CD4-positive, alpha-beta memory T cell (primary cell): ENCODE measurements at regions not wholly inside any gene's neighbourhood (a gene's known extent, or its start where the extent isn't known, plus 50 kb on each side); places are given as distances from the start of the nearest gene placed in this dataset.

Source experiments
- CTCF ChIA-PET: fragments of 350-600 bp; sonication (Branson Sonifier 250); formaldehyde crosslinking; loops from one replicate; lab custom pipeline; 2021; ENCODE audit warnings: inconsistent platforms; ENCODE audit not compliant: partially characterized antibody; lab: Charles Lee
- POLR2A ChIA-PET: fragments of 350-600 bp; sonication (Branson Sonifier 250); formaldehyde crosslinking; loops from one replicate; lab custom pipeline; 2021; ENCODE audit not compliant: partially characterized antibody; lab: Charles Lee
- DNase-seq, 5 donors: peaks; one replicate each; pipeline versions ENCODE4 v3.0.0 to v3.0.0-alpha.2; 2020 to 2022; ENCODE audit warnings: mixed read lengths in 1 of 5
- H3K27ac ChIP-seq: one replicate; pipeline ENCODE4 v1.7.0; 2013; ENCODE audit warnings: low read depth, low read length
- H3K27me3 ChIP-seq: 2 replicates; pipeline ENCODE4 v1.7.0; 2013; ENCODE audit warnings: mild to moderate bottlenecking, low read length, moderate library complexity; ENCODE audit not compliant: insufficient read depth
- H3K36me3 ChIP-seq: 2 replicates; pipeline ENCODE4 v1.7.0; 2013; ENCODE audit warnings: mild to moderate bottlenecking, low read length, moderate library complexity; ENCODE audit not compliant: insufficient read depth
- H3K4me1 ChIP-seq: 2 replicates; pipeline ENCODE4 v1.7.0; 2013; ENCODE audit warnings: mild to moderate bottlenecking, low read length, moderate library complexity; ENCODE audit not compliant: insufficient read depth
- H3K4me3 ChIP-seq, 2 donors: one replicate each; pipeline ENCODE4 v1.7.0; 2013; ENCODE audit warnings: low read length in 2 of 2, mild to moderate bottlenecking in 1 of 2
- H3K9me3 ChIP-seq, 2 donors: one replicate each; pipeline ENCODE4 v1.7.0; 2013; ENCODE audit warnings: low read length in 2 of 2, control low read depth in 1 of 2; ENCODE audit not compliant: control insufficient read depth in 1 of 2
- H3K27ac Mint-ChIP-seq, 7 donors: one replicate each; pipeline ENCODE4 v1.8.0; 2020 to 2021; ENCODE audit warnings: mixed read lengths in 7 of 7, mild to moderate bottlenecking in 6 of 7, inconsistent platforms in 3 of 7, moderate library complexity in 3 of 7
- H3K27me3 Mint-ChIP-seq, 2 donors: one replicate each; pipeline ENCODE4 v1.8.0; 2020 to 2021; ENCODE audit warnings: mixed read lengths in 2 of 2
- H3K36me3 Mint-ChIP-seq, 2 donors: one replicate each; pipeline ENCODE4 v1.8.0; 2020 to 2021; ENCODE audit warnings: mixed read lengths in 2 of 2, inconsistent platforms in 1 of 2, mild to moderate bottlenecking in 1 of 2
- H3K4me1 Mint-ChIP-seq, 4 donors: one replicate each; pipeline ENCODE4 v1.8.0; 2020 to 2021; ENCODE audit warnings: mixed read lengths in 4 of 4, mild to moderate bottlenecking in 1 of 4
- H3K4me3 Mint-ChIP-seq, 8 donors: one replicate each; pipeline ENCODE4 v1.8.0; 2020 to 2021; ENCODE audit warnings: mixed read lengths in 8 of 8, mild to moderate bottlenecking in 7 of 8, moderate library complexity in 6 of 8, inconsistent platforms in 3 of 8
- H3K9me3 Mint-ChIP-seq, 8 donors: one replicate each; pipeline ENCODE4 v1.8.0; 2020 to 2021; ENCODE audit warnings: mixed read lengths in 8 of 8, mild to moderate bottlenecking in 5 of 8, inconsistent platforms in 3 of 8, moderate library complexity in 1 of 8
- intact Hi-C: fragments of 100-400 bp; cut with micrococcal nuclease; formaldehyde crosslinking; loops from one replicate; pipeline ENCODE4 v1.15.1; 2023

GRCh38 chr2:67631483-67631882 is 234.3 kb downstream of the ETAA1 start:
- Mint-ChIP-seq H3K4me3 (no peak overlapping the region), H3K4me1 (no peaks in the 10 kb centered on the region), H3K27me3 (peaks cover 0 to 2% of the 10 kb centered on the region in 2 donors), H3K27ac (no peak overlapping the region), H3K36me3 (no peaks in the 10 kb centered on the region), H3K9me3 (peaks cover 0 to 5% (median under 1%) of the 10 kb centered on the region in 8 donors)
- H3K27ac ChIP-seq: no peak overlapping the region
- H3K9me3 ChIP-seq: no peaks in the 10 kb centered on the region
- H3K36me3 ChIP-seq: no peaks in the 10 kb centered on the region
- intact Hi-C loops: no loop called here
- H3K27me3 ChIP-seq: no peaks in the 10 kb centered on the region
- DNase-seq: no peak
- H3K4me1 ChIP-seq: no peaks in the 10 kb centered on the region
- POLR2A ChIA-PET: no interaction called here
- CTCF ChIA-PET: interaction anchor here (0.6 kb wide), 1 partner anchor 658 kb away, joined by 4 read pairs; no protein-coding TSS in a partner anchor
- no peak overlapping the region for H3K4me3 ChIP-seq

GRCh38 chr2:67633212-67633856 is 236.2 kb downstream of the ETAA1 start:
- Mint-ChIP-seq H3K9me3 (peaks cover 0 to 4% (median under 1%) of the 10 kb centered on the region in 8 donors), H3K27ac (no peak overlapping the region), H3K36me3 (no peaks in the 10 kb centered on the region), H3K27me3 (no peaks in the 10 kb centered on the region), H3K4me3 (no peak overlapping the region), H3K4me1 (no peaks in the 10 kb centered on the region)
- Histone ChIP-seq H3K36me3 (no peaks in the 10 kb centered on the region), H3K27ac (no peak overlapping the region), H3K4me1 (no peaks in the 10 kb centered on the region), H3K27me3 (no peaks in the 10 kb centered on the region), H3K4me3 (no peak overlapping the region), H3K9me3 (no peaks in the 10 kb centered on the region)
- intact Hi-C loops: no loop called here
- POLR2A ChIA-PET: no interaction called here
- no peak for DNase-seq
- CTCF ChIA-PET: no interaction called here

- H3K4me3 Mint-ChIP-seq: no peak overlapping the region
- H3K27me3 ChIP-seq: no peaks in the 10 kb centered on the region
- no peak overlapping the region for H3K4me3 ChIP-seq
- H3K36me3 Mint-ChIP-seq: no peaks in the 10 kb centered on the region
- H3K27ac ChIP-seq: no peak overlapping the region
- no peak overlapping the region for H3K27ac Mint-ChIP-seq
- CTCF ChIA-PET: interaction anchor here (1.5 kb wide), 1 partner anchor 14 kb away, joined by 3 read pairs; no protein-coding TSS in a partner anchor
- DNase-seq: no peak
- H3K4me1 ChIP-seq: no peaks in the 10 kb centered on the region
- intact Hi-C loops: no loop called here
- H3K9me3 Mint-ChIP-seq: peaks cover 0 to 4% (median 0%) of the 10 kb centered on the region in 8 donors
- H3K36me3 ChIP-seq: no peaks in the 10 kb centered on the region
- peaks cover 0 to 3% of the 10 kb centered on the region in 2 donors for H3K27me3 Mint-ChIP-seq
- H3K4me1 Mint-ChIP-seq: no peaks in the 10 kb centered on the region
- POLR2A ChIA-PET: no interaction called here
- H3K9me3 ChIP-seq: no peaks in the 10 kb centered on the region
These were observed 241.0 kb downstream of the ETAA1 start for GRCh38 chr2:67638146-67638545.

- Mint-ChIP-seq H3K4me1 (no peaks in the 10 kb centered on the region), H3K36me3 (no peaks in the 10 kb centered on the region), H3K27ac (no peak overlapping the region), H3K4me3 (no peak overlapping the region), H3K9me3 (peaks cover 0 to 7% (median 0%) of the 10 kb centered on the region in 8 donors), H3K27me3 (peaks cover 0 to 3% of the 10 kb centered on the region in 2 donors)
- ChIA-PET POLR2A (no interaction called here), CTCF (no interaction called here)
- Histone ChIP-seq H3K27me3 (no peaks in the 10 kb centered on the region), H3K36me3 (no peaks in the 10 kb centered on the region), H3K27ac (no peak overlapping the region), H3K4me3 (no peak overlapping the region), H3K9me3 (no peaks in the 10 kb centered on the region), H3K4me1 (no peaks in the 10 kb centered on the region)
- DNase-seq: no peak
- intact Hi-C loops: no loop called here
These were observed 244.3 kb downstream of the ETAA1 start for GRCh38 chr2:67641312-67642045.

GRCh38 chr2:67642046-67642382 is 244.9 kb downstream of the ETAA1 start:
- no peak overlapping the region for H3K4me3 Mint-ChIP-seq
- no peaks in the 10 kb centered on the region for H3K4me1 Mint-ChIP-seq
- H3K27ac Mint-ChIP-seq: no peak overlapping the region
- ChIA-PET CTCF (no interaction called here), POLR2A (no interaction called here)
- peaks cover 0 to 3% of the 10 kb centered on the region in 2 donors for H3K27me3 Mint-ChIP-seq
- H3K4me1 ChIP-seq: no peaks in the 10 kb centered on the region
- intact Hi-C loops: no loop called here
- H3K36me3 ChIP-seq: no peaks in the 10 kb centered on the region
- H3K9me3 ChIP-seq: no peaks in the 10 kb centered on the region
- no peaks in the 10 kb centered on the region for H3K27me3 ChIP-seq
- no peaks in the 10 kb centered on the region for H3K36me3 Mint-ChIP-seq
- DNase-seq: no peak
- peaks cover 0 to 7% (median 2%) of the 10 kb centered on the region in 8 donors for H3K9me3 Mint-ChIP-seq
- H3K27ac ChIP-seq: no peak overlapping the region
- no peak overlapping the region for H3K4me3 ChIP-seq

DNA sequence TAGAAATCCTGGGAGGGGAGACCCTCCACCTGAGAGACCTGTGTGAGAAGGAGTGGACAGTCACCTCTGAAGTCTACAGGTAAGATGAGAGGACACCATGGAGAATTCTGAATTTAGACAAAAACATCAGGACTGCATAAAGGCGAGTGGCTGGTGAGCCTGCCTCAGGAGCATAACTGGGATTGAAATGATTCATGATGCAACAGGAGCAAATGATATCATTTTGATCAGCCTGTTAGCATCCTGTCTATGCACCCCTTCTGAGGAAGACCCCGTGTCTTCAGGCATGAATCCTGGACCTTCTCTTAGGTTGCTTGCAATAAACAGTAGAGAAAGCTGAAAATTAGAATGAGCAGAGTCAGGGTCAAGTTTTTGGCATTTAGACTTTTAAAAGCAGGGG is 245.8 kb downstream of the ETAA1 start:
- peaks cover 0 to 3% of the 10 kb centered on the region in 2 donors for H3K27me3 Mint-ChIP-seq
- H3K4me1 Mint-ChIP-seq: no peaks in the 10 kb centered on the region
- no peak for DNase-seq
- Histone ChIP-seq H3K27me3 (no peaks in the 10 kb centered on the region), H3K4me1 (no peaks in the 10 kb centered on the region), H3K36me3 (no peaks in the 10 kb centered on the region), H3K9me3 (no peaks in the 10 kb centered on the region), H3K27ac (no peak overlapping the region), H3K4me3 (no peak overlapping the region)
- H3K4me3 Mint-ChIP-seq: no peak overlapping the region
- ChIA-PET CTCF (no interaction called here), POLR2A (no interaction called here)
- H3K36me3 Mint-ChIP-seq: no peaks in the 10 kb centered on the region
- H3K9me3 Mint-ChIP-seq: peaks cover 0 to 7% (median 1%) of the 10 kb centered on the region in 8 donors
- no peak overlapping the region for H3K27ac Mint-ChIP-seq
- intact Hi-C loops: no loop called here

DNA sequence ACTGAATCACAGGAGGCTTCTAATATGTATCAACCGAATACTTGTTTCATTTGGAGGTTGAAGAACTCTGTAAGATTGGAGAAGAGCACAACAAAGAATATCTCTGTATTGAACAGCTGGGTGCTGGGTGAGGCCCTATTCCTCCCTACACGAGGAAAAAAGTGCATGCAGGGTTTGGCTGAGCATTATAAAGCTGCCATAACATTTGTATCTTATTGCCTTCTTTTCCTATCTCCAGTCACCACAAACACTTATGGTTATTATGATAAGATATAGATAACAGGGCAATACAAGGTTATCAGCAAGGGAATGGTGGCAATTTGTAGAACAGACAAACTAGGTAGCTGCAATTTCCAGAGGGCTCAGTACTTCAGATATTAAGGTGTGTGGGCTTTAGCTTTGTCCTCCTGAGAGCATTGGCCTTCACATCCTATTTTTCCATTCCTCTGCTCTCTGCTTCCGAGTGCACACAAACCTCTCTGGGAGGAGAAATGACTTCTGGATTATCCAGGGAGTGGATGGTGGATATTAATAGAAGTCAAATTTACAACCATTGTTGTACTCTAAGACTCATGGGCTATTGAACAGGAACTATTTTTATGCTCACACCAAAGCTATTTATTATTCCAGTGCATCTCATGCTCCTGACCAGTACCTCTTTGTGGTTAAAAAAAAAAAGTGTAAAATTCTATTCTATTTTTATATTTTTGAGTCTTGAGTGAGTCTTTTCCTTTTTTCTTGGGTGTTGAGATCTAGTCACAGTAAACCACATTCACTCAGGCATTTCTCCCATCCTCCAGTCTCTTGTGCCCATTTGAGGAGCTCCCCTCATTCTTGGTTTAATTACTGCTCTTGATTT is 248.4 kb downstream of the ETAA1 start:
- peaks cover 0 to 3% of the 10 kb centered on the region in 2 donors for H3K27me3 Mint-ChIP-seq
- no peak overlapping the region for H3K27ac Mint-ChIP-seq
- H3K9me3 Mint-ChIP-seq: peaks cover 0 to 10% (median 1%) of the 10 kb centered on the region in 8 donors
- Histone ChIP-seq H3K27me3 (no peaks in the 10 kb centered on the region), H3K4me1 (no peaks in the 10 kb centered on the region), H3K9me3 (no peaks in the 10 kb centered on the region), H3K27ac (no peak overlapping the region), H3K36me3 (no peaks in the 10 kb centered on the region), H3K4me3 (no peak overlapping the region)
- H3K36me3 Mint-ChIP-seq: no peaks in the 10 kb centered on the region
- H3K4me3 Mint-ChIP-seq: no peak overlapping the region
- intact Hi-C loops: no loop called here
- no peak for DNase-seq
- CTCF ChIA-PET: interaction anchor here (1.1 kb wide), 1 partner anchor 12 kb away, joined by 4 read pairs; no protein-coding TSS in a partner anchor
- POLR2A ChIA-PET: no interaction called here
- no peaks in the 10 kb centered on the region for H3K4me1 Mint-ChIP-seq
